Astrocyte of the cerebellum (primary cell): ENCODE measurements at regions not wholly inside any gene's neighbourhood (a gene's known extent, or its start where the extent isn't known, plus 50 kb on each side); places are given as distances from the start of the nearest gene placed in this dataset.

Experiments
- DNase-seq: peaks from one replicate; pipeline ENCODE4 v3.0.0-alpha.2; 2011; ENCODE audit warnings: low read depth
- H3K4me3 ChIP-seq: 2 replicates; pipeline ENCODE4 v1.5.1; 2011; ENCODE audit warnings: mild to moderate bottlenecking, low read depth, low read length, moderate library complexity
- CTCF ChIP-seq: IDR thresholded peaks from 2 replicates; pipeline ENCODE4 v1.5.1; 2012; ENCODE audit warnings: low read length, low read depth, moderate library complexity, mild to moderate bottlenecking; ENCODE audit errors: missing control alignments
- in situ Hi-C: cut with HindIII; loops from 2 replicates; pipeline ENCODE4 v1.10.0; 2017; ENCODE audit warnings: low sequenced_read_pairs

- in situ Hi-C loops, result no loop called here
- no peak overlapping the region for H3K4me3 ChIP-seq
- DNase-seq, result no peak
- TF ChIP-seq CTCF, result no peak
Observed at GRCh38 chr10:43774234-43774769, 125.6 kb upstream of the ZNF32 start.

- H3K4me3 ChIP-seq, result no peak overlapping the region
- in situ Hi-C loops, result no loop called here
- no peak for DNase-seq
- TF ChIP-seq CTCF, result no peak
Observed at GRCh38 chr10:43773736-43774135, 125.1 kb upstream of the ZNF32 start.

GRCh38 chr10:43772171-43772570 is 123.5 kb upstream of the ZNF32 start:
- no peak for TF ChIP-seq CTCF
- H3K4me3 ChIP-seq, result no peak overlapping the region
- in situ Hi-C loops, result no loop called here
- no peak for DNase-seq

GRCh38 chr10:43771675-43772074 is 123.0 kb upstream of the ZNF32 start:
- DNase-seq, result no peak
- H3K4me3 ChIP-seq, result no peak overlapping the region
- in situ Hi-C loops, result no loop called here
- no peak for TF ChIP-seq CTCF

GRCh38 chr10:43765516-43765915 is 116.8 kb upstream of the ZNF32 start:
- in situ Hi-C loops, result no loop called here
- H3K4me3 ChIP-seq, result no peak overlapping the region
- no peak for TF ChIP-seq CTCF
- no peak for DNase-seq

- in situ Hi-C loops, result no loop called here
- no peak for DNase-seq
- no peak for TF ChIP-seq CTCF
- H3K4me3 ChIP-seq, result no peak overlapping the region
Observed at GRCh38 chr10:43763846-43764245, 115.2 kb upstream of the ZNF32 start.

GRCh38 chr10:43760514-43760913 is 111.8 kb upstream of the ZNF32 start:
- in situ Hi-C loops, result no loop called here
- TF ChIP-seq CTCF, result no peak
- no peak for DNase-seq
- H3K4me3 ChIP-seq, result no peak overlapping the region
